Esophagus squamous epithelium (tissue), 4 donors: ENCODE measurements at regions not wholly inside any gene's neighbourhood (a gene's known extent, or its start where the extent isn't known, plus 50 kb on each side); places are given as distances from the start of the nearest gene placed in this dataset.

Source experiments
- CTCF ChIP-seq, 6 experiments: fragments of 450-650 bp in 4 of 6; fragments of 200-600 bp in 2 of 6; sonication (generic) in 2 of 6; IDR thresholded peaks; one replicate each; pipeline ENCODE4 v1.5.1; 2016 to 2019; ENCODE audit warnings: antibody characterized with exemption in 6 of 6, mild to moderate bottlenecking in 4 of 6, moderate library complexity in 4 of 6
- POLR2A ChIP-seq, 4 donors: fragments of 450-650 bp; IDR thresholded peaks; one replicate each; pipeline ENCODE4 v1.6.1; 2017; ENCODE audit warnings: antibody characterized with exemption in 4 of 4, mild to moderate bottlenecking in 4 of 4, moderate library complexity in 3 of 4

GRCh38 chr6:169159331-169159730 lies 94.3 kb downstream of the THBS2 start:
- TF ChIP-seq POLR2A (IDR thresholded peaks at IDR 0.05), result no peak
- no peak for TF ChIP-seq CTCF (IDR thresholded peaks at IDR 0.05)
